Neural cell (in vitro differentiated cells): ENCODE measurements at regions not wholly inside any gene's neighbourhood (a gene's known extent, or its start where the extent isn't known, plus 50 kb on each side); places are given as distances from the start of the nearest gene placed in this dataset.

ENCODE experiments used
- EZH2 ChIP-seq: fragments of 200-600, 300-800 bp; shearing (Covaris generic), sonication (generic); IDR thresholded peaks from 2 replicates; pipeline ENCODE4 v1.6.1; 2014; ENCODE audit warnings: antibody characterized with exemption, low read length, borderline replicate concordance, mild to moderate bottlenecking; ENCODE audit not compliant: insufficient read depth, poor library complexity, severe bottlenecking
- MXI1 ChIP-seq: fragments of 450-650 bp; conservative IDR thresholded peaks from 2 replicates; pipeline ENCODE4 v1.6.1; 2014; ENCODE audit warnings: antibody characterized with exemption, mild to moderate bottlenecking; ENCODE audit not compliant: poor library complexity, severe bottlenecking
- POLR2AphosphoS5 ChIP-seq: IDR thresholded peaks from 2 replicates; pipeline ENCODE4 v1.6.1; 2012
- RAD21 ChIP-seq: fragments of 450-650 bp; conservative IDR thresholded peaks from 2 replicates; pipeline ENCODE4 v1.6.1; 2014; ENCODE audit warnings: antibody characterized with exemption, mild to moderate bottlenecking, moderate library complexity
- SMC3 ChIP-seq: fragments of 450-650 bp; conservative IDR thresholded peaks from 2 replicates; pipeline ENCODE4 v1.6.1; 2014; ENCODE audit warnings: antibody characterized with exemption, mild to moderate bottlenecking, moderate library complexity; ENCODE audit not compliant: poor library complexity
- TAF1 ChIP-seq: IDR thresholded peaks from 2 replicates; pipeline ENCODE4 v1.6.1; 2012; ENCODE audit warnings: low read depth
- TF ChIP-seq, protein P1 (sequence below): fragments of 450-650 bp; IDR thresholded peaks from 2 replicates; pipeline ENCODE4 v1.5.1; 2014; ENCODE audit warnings: antibody characterized with exemption, mild to moderate bottlenecking, moderate library complexity; ENCODE audit not compliant: poor library complexity, severe bottlenecking
- TF ChIP-seq, protein P2 (sequence below): IDR thresholded peaks from 2 replicates; pipeline ENCODE4 v1.6.1; 2012; ENCODE audit warnings: borderline replicate concordance

GRCh38 chr12:107847430-107847829, 72.9 kb downstream of the ASCL4 start:
- no peak for TF ChIP-seq POLR2AphosphoS5
- TF ChIP-seq, protein P1, sequence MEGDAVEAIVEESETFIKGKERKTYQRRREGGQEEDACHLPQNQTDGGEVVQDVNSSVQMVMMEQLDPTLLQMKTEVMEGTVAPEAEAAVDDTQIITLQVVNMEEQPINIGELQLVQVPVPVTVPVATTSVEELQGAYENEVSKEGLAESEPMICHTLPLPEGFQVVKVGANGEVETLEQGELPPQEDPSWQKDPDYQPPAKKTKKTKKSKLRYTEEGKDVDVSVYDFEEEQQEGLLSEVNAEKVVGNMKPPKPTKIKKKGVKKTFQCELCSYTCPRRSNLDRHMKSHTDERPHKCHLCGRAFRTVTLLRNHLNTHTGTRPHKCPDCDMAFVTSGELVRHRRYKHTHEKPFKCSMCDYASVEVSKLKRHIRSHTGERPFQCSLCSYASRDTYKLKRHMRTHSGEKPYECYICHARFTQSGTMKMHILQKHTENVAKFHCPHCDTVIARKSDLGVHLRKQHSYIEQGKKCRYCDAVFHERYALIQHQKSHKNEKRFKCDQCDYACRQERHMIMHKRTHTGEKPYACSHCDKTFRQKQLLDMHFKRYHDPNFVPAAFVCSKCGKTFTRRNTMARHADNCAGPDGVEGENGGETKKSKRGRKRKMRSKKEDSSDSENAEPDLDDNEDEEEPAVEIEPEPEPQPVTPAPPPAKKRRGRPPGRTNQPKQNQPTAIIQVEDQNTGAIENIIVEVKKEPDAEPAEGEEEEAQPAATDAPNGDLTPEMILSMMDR: no peak
- no peak for TF ChIP-seq TAF1
- no peak for TF ChIP-seq EZH2
- no peak for TF ChIP-seq SMC3
- TF ChIP-seq, protein P2, sequence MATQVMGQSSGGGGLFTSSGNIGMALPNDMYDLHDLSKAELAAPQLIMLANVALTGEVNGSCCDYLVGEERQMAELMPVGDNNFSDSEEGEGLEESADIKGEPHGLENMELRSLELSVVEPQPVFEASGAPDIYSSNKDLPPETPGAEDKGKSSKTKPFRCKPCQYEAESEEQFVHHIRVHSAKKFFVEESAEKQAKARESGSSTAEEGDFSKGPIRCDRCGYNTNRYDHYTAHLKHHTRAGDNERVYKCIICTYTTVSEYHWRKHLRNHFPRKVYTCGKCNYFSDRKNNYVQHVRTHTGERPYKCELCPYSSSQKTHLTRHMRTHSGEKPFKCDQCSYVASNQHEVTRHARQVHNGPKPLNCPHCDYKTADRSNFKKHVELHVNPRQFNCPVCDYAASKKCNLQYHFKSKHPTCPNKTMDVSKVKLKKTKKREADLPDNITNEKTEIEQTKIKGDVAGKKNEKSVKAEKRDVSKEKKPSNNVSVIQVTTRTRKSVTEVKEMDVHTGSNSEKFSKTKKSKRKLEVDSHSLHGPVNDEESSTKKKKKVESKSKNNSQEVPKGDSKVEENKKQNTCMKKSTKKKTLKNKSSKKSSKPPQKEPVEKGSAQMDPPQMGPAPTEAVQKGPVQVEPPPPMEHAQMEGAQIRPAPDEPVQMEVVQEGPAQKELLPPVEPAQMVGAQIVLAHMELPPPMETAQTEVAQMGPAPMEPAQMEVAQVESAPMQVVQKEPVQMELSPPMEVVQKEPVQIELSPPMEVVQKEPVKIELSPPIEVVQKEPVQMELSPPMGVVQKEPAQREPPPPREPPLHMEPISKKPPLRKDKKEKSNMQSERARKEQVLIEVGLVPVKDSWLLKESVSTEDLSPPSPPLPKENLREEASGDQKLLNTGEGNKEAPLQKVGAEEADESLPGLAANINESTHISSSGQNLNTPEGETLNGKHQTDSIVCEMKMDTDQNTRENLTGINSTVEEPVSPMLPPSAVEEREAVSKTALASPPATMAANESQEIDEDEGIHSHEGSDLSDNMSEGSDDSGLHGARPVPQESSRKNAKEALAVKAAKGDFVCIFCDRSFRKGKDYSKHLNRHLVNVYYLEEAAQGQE: no peak
- TF ChIP-seq MXI1: no peak
- TF ChIP-seq RAD21: no peak
